H9 (cell line): ENCODE measurements at regions not wholly inside any gene's neighbourhood (a gene's known extent, or its start where the extent isn't known, plus 50 kb on each side); places are given as distances from the start of the nearest gene placed in this dataset.

ENCODE experiments used
- DNase-seq: peaks from one replicate; pipeline ENCODE4 v3.0.0-alpha.2; 2017
- H2AFZ ChIP-seq: one replicate; pipeline ENCODE4 v1.6.1; 2013; ENCODE audit warnings: mild to moderate bottlenecking, low read length, control low read depth, moderate library complexity
- H2AK5ac ChIP-seq: 2 replicates; pipeline ENCODE4 v1.6.1; 2013; ENCODE audit warnings: low read length, control low read depth, mixed read lengths; ENCODE audit not compliant: insufficient read length
- H2BK120ac ChIP-seq: one replicate; pipeline ENCODE4 v1.6.1; 2013; ENCODE audit warnings: low read depth, mild to moderate bottlenecking, low read length, control low read depth, inconsistent platforms; ENCODE audit not compliant: poor library complexity, severe bottlenecking
- H2BK12ac ChIP-seq: 2 replicates; pipeline ENCODE4 v1.6.1; 2013; ENCODE audit warnings: low read length, control low read depth, mixed read lengths, low read depth; ENCODE audit not compliant: insufficient read length
- H2BK15ac ChIP-seq: 2 replicates; pipeline ENCODE4 v1.6.1; 2013; ENCODE audit warnings: low read depth, low read length, control low read depth
- H2BK20ac ChIP-seq: one replicate; pipeline ENCODE4 v1.6.1; 2013; ENCODE audit warnings: low read depth, mild to moderate bottlenecking, low read length, control low read depth, inconsistent platforms; ENCODE audit not compliant: poor library complexity, severe bottlenecking
- H2BK5ac ChIP-seq: 2 replicates; pipeline ENCODE4 v1.6.1; 2013; ENCODE audit warnings: low read length, control low read depth, mixed read lengths; ENCODE audit not compliant: insufficient read length
- H3K14ac ChIP-seq: 2 replicates; pipeline ENCODE4 v1.6.1; 2013; ENCODE audit warnings: low read length, control low read depth; ENCODE audit not compliant: insufficient read depth
- H3K18ac ChIP-seq: 2 replicates; pipeline ENCODE4 v1.6.1; 2013; ENCODE audit warnings: low read depth, mild to moderate bottlenecking, mixed read lengths, low read length, control low read depth; ENCODE audit not compliant: insufficient read length
- H3K23ac ChIP-seq: 2 replicates; pipeline ENCODE4 v1.6.1; 2013; ENCODE audit warnings: low read length, control low read depth, mixed read lengths, low read depth; ENCODE audit not compliant: insufficient read length
- H3K23me2 ChIP-seq: 2 replicates; pipeline ENCODE4 v1.6.1; 2013; ENCODE audit warnings: low read depth, mild to moderate bottlenecking, mixed read lengths, low read length, control low read depth; ENCODE audit not compliant: insufficient read length, poor library complexity, severe bottlenecking
- H3K27ac ChIP-seq: 2 replicates; pipeline ENCODE4 v1.5.1; 2013; ENCODE audit warnings: low read length, control low read depth, mixed read lengths, low read depth; ENCODE audit not compliant: insufficient read length
- H3K27me3 ChIP-seq: 2 replicates; pipeline ENCODE4 v1.6.1; 2013; ENCODE audit warnings: low read length, control low read depth, inconsistent platforms; ENCODE audit not compliant: insufficient read depth
- H3K4ac ChIP-seq: 2 replicates; pipeline ENCODE4 v1.6.1; 2013; ENCODE audit warnings: low read depth, mild to moderate bottlenecking, control low read depth, inconsistent platforms, low read length, moderate library complexity
- H3K4me1 ChIP-seq: 2 replicates; pipeline ENCODE4 v1.6.1; 2013; ENCODE audit warnings: low read length, control low read depth, inconsistent platforms; ENCODE audit not compliant: insufficient read depth
- H3K4me2 ChIP-seq: 2 replicates; pipeline ENCODE4 v1.6.1; 2013; ENCODE audit warnings: low read length, control low read depth, mixed read lengths; ENCODE audit not compliant: insufficient read length, insufficient read depth
- H3K56ac ChIP-seq: 2 replicates; pipeline ENCODE4 v1.6.1; 2013; ENCODE audit warnings: low read depth, mild to moderate bottlenecking, mixed read lengths, low read length, control low read depth; ENCODE audit not compliant: insufficient read length
- H3K79me1 ChIP-seq: 2 replicates; pipeline ENCODE4 v1.6.1; 2013; ENCODE audit warnings: low read depth, mild to moderate bottlenecking, moderate library complexity, low read length, control low read depth, inconsistent platforms; ENCODE audit not compliant: insufficient read depth, poor library complexity, severe bottlenecking
- H3K79me2 ChIP-seq: 2 replicates; pipeline ENCODE4 v1.6.1; 2013; ENCODE audit warnings: low read length, control low read depth, inconsistent platforms; ENCODE audit not compliant: insufficient read depth
- H3K9ac ChIP-seq: 2 replicates; pipeline ENCODE4 v1.6.1; 2013; ENCODE audit warnings: low read length, control low read depth, mixed read lengths; ENCODE audit not compliant: insufficient read length; ENCODE audit errors: extremely low read depth
- H3K9me3 ChIP-seq: one replicate; pipeline ENCODE4 v1.6.1; 2013; ENCODE audit warnings: low read depth, low read length, inconsistent platforms; ENCODE audit not compliant: control insufficient read depth
- H3T11ph ChIP-seq: one replicate; pipeline ENCODE4 v1.6.1; 2013; ENCODE audit warnings: mild to moderate bottlenecking, low read length, control low read depth, inconsistent platforms
- H4K20me1 ChIP-seq: one replicate; pipeline ENCODE4 v1.6.1; 2013; ENCODE audit not compliant: control insufficient read depth, insufficient read length, insufficient read depth
- H4K5ac ChIP-seq: 2 replicates; pipeline ENCODE4 v1.6.1; 2013; ENCODE audit warnings: low read depth, mild to moderate bottlenecking, mixed read lengths, low read length, control low read depth; ENCODE audit not compliant: insufficient read length
- H4K8ac ChIP-seq: replicated peaks from 2 replicates; pipeline ENCODE4 v1.6.1; 2013; ENCODE audit warnings: low read length, control low read depth, mixed read lengths, low read depth; ENCODE audit not compliant: insufficient read length
- H4K91ac ChIP-seq: 2 replicates; pipeline ENCODE4 v1.6.1; 2013; ENCODE audit warnings: low read depth, mild to moderate bottlenecking, moderate library complexity, mixed read lengths, low read length, control low read depth; ENCODE audit not compliant: insufficient read length
- H3K27ac Mint-ChIP-seq, 3 experiments: 2 replicates in 2 of 3; 3 replicates in 1 of 3; pipeline ENCODE4 v1.8.0; 2020 to 2021; ENCODE audit warnings: mixed read lengths in 3 of 3, mild to moderate bottlenecking in 1 of 3, moderate library complexity in 1 of 3
- H3K27me3 Mint-ChIP-seq: 2 replicates; pipeline ENCODE4 v1.8.0; 2021; ENCODE audit warnings: low read depth, mild to moderate bottlenecking, moderate library complexity, mixed read lengths
- H3K36me3 Mint-ChIP-seq, 3 experiments: 2 replicates in 2 of 3; 3 replicates in 1 of 3; pipeline ENCODE4 v1.8.0; 2020 to 2021; ENCODE audit warnings: low read depth in 3 of 3, mixed read lengths in 3 of 3; ENCODE audit not compliant: insufficient read depth in 1 of 3
- H3K4me1 Mint-ChIP-seq, 2 experiments: 2 replicates each; pipeline ENCODE4 v1.8.0; 2020; ENCODE audit warnings: mixed read lengths in 2 of 2
- H3K4me3 Mint-ChIP-seq, 2 experiments: 2 replicates in 1 of 2; 3 replicates in 1 of 2; pipeline ENCODE4 v1.8.0; 2020 to 2021; ENCODE audit warnings: mild to moderate bottlenecking in 2 of 2, mixed read lengths in 2 of 2, moderate library complexity in 1 of 2
- H3K9me3 Mint-ChIP-seq, 2 experiments: 2 replicates in 1 of 2; 3 replicates in 1 of 2; pipeline ENCODE4 v1.8.0; 2020; ENCODE audit warnings: mild to moderate bottlenecking in 2 of 2, mixed read lengths in 2 of 2, moderate library complexity in 1 of 2
- CTCF ChIP-seq: fragments of 200-600 bp; sonication (generic); conservative IDR thresholded peaks from 3 replicates; pipeline ENCODE4 v1.8.0; 2021; ENCODE audit warnings: antibody characterized with exemption, mild to moderate bottlenecking
- WGBS: extraction: QIAGEN DNeasy Blood & Tissue Kit; methylation state at CpG from one replicate; pipeline ENCODE4 v1.1.7; 2013; ENCODE audit warnings: missing lambda C conversion rate, low lambda C conversion rate, mixed read lengths; ENCODE audit not compliant: insufficient read length; ENCODE audit errors: extremely low coverage; 5-methylcytosine and 5-hydroxymethylcytosine counted together

GRCh38 chr1:228957535-228957934 lies 222.3 kb downstream of the RHOU start:
- Histone ChIP-seq H3K27ac (no peak overlapping the region), H4K8ac (no peak overlapping the region), H3K23ac (no peak overlapping the region), H2BK5ac (no peak overlapping the region), H3K18ac (no peak overlapping the region), H3K9me3 (no peaks in the 10 kb centered on the region), H3K4ac (no peak overlapping the region), H3K14ac (no peak overlapping the region), H3K79me1 (no peaks in the 10 kb centered on the region), H3K9ac (no peak overlapping the region), H2AK5ac (no peak overlapping the region), H2AFZ (no peak overlapping the region), H3K4me1 (no peaks in the 10 kb centered on the region), H3K4me2 (no peak overlapping the region), H3T11ph (no peak overlapping the region), H4K91ac (no peak overlapping the region), H2BK12ac (no peak overlapping the region), H3K79me2 (no peaks in the 10 kb centered on the region), H3K23me2 (no peaks in the 10 kb centered on the region), H2BK20ac (no peak overlapping the region), H2BK15ac (no peak overlapping the region), H2BK120ac (no peak overlapping the region), H3K27me3 (no peaks in the 10 kb centered on the region), H4K20me1 (no peaks in the 10 kb centered on the region), H3K56ac (no peak overlapping the region), H4K5ac (no peak overlapping the region)
- Mint-ChIP-seq H3K27ac (no peak overlapping the region), H3K4me1 (peaks cover 21 to 24% of the 10 kb centered on the region in 2 experiments), H3K27me3 (peaks cover 6% of the 10 kb centered on the region; the same call in 1 of the 2 replicates), H3K9me3 (peaks cover 6 to 10% of the 10 kb centered on the region in 2 experiments), H3K4me3 (no peak overlapping the region), H3K36me3 (peaks cover 0 to 7% (median 1%) of the 10 kb centered on the region in 3 experiments; a peak in 3 of 7 replicates)
- no peak for TF ChIP-seq CTCF
- no CpG with 5 or more reads among the region's 6 CpGs for WGBS
- DNase-seq = peak; percentile 10
